Body of pancreas (tissue), 4 donors: ENCODE measurements at regions not wholly inside any gene's neighbourhood (a gene's known extent, or its start where the extent isn't known, plus 50 kb on each side); places are given as distances from the start of the nearest gene placed in this dataset.

Experiments used
- CTCF ChIP-seq, 7 experiments: fragments of 450-650 bp in 4 of 7; fragments of 200-600 bp in 3 of 7; sonication (generic) in 3 of 7; IDR thresholded peaks; one replicate each; pipeline ENCODE4 v1.5.1; 2016 to 2019; ENCODE audit warnings: antibody characterized with exemption in 7 of 7
- POLR2A ChIP-seq, 3 donors: fragments of 450-650 bp; IDR thresholded peaks; one replicate each; pipeline ENCODE4 v1.6.1; 2016; ENCODE audit warnings: antibody characterized with exemption in 3 of 3, mild to moderate bottlenecking in 2 of 3

- no peak for TF ChIP-seq CTCF (IDR thresholded peaks at IDR 0.05)
- TF ChIP-seq POLR2A (IDR thresholded peaks at IDR 0.05), result no peak
Observed at GRCh38 chr2:5449867-5450266, 242.3 kb upstream of the SOX11 start.
